Stimulated activated CD4-positive, alpha-beta T cell treated with anti-CD3 and anti-CD28 coated beads, Interleukin-15, amount 100 ng/mL, for 24 hours (primary cell): ENCODE measurements at regions not wholly inside any gene's neighbourhood (a gene's known extent, or its start where the extent isn't known, plus 50 kb on each side); places are given as distances from the start of the nearest gene placed in this dataset.
A peak's percentile ranks its signal among the peaks of the same experiment; 100 is the strongest.

Experiments used
- DNase-seq: peaks from one replicate; pipeline ENCODE4 v3.0.0-alpha.2; 2020

- DNase-seq: no peak
Observed at GRCh38 chr9:129469188-129469987, 151.5 kb downstream of the C9orf50 start.

- no peak for DNase-seq
Observed at GRCh38 chr9:129467739-129468666, 152.9 kb downstream of the C9orf50 start.

GRCh38 chr9:129467004-129467588 is 153.8 kb downstream of the C9orf50 start:
- DNase-seq: no peak

- no peak for DNase-seq
Observed at GRCh38 chr9:129465834-129466535, 154.9 kb downstream of the C9orf50 start.

GRCh38 chr9:129464972-129465833 is 155.7 kb downstream of the C9orf50 start:
- no peak for DNase-seq

- DNase-seq: no peak
Observed at GRCh38 chr9:129463994-129464393, 156.9 kb downstream of the C9orf50 start.

GRCh38 chr9:129463477-129463876 is 157.4 kb downstream of the C9orf50 start:
- no peak for DNase-seq

GRCh38 chr9:129462360-129462759 is 158.5 kb downstream of the C9orf50 start:
- no peak for DNase-seq

GRCh38 chr9:129460323-129461261 is 160.3 kb downstream of the C9orf50 start:
- peak; percentile 93 for DNase-seq

GRCh38 chr9:129459547-129460322 is 161.2 kb downstream of the C9orf50 start:
- peak; percentile 78 for DNase-seq

- peak; percentile 39 for DNase-seq
Observed at GRCh38 chr9:129458663-129459546, 162.0 kb downstream of the C9orf50 start.

GRCh38 chr9:129458155-129458661 is 162.7 kb downstream of the C9orf50 start:
- peak; percentile 53 for DNase-seq

- DNase-seq: no peak
Observed at GRCh38 chr9:129457325-129457779, 163.5 kb downstream of the C9orf50 start.

- no peak for DNase-seq
Observed at GRCh38 chr9:129456549-129457324, 164.2 kb downstream of the C9orf50 start.

- no peak for DNase-seq
Observed at GRCh38 chr9:129455151-129455995, 165.5 kb downstream of the C9orf50 start.

- DNase-seq: no peak
Observed at GRCh38 chr9:129454467-129455067, 166.3 kb downstream of the C9orf50 start.
